ENCODE measurements at regions not wholly inside any gene's neighbourhood (a gene's known extent, or its start where the extent isn't known, plus 50 kb on each side); places are given as distances from the start of the nearest gene placed in this dataset.

GRCh38 chr9:108674766-108675530 lies 180.8 kb downstream of the ACTL7B start:
- WGBS, 2 donors = 86 to 90% methylated on average over 6 of the region's 6 CpGs
- H3K4me3 ChIP-seq = no peak overlapping the region
- peaks cover 0 to 3% (median 0%) of the 10 kb centered on the region in 7 donors for H3K27me3 ChIP-seq
- H3K9me3 ChIP-seq = no peaks in the 10 kb centered on the region
- no peak overlapping the region for H3K27ac ChIP-seq
- DNase-seq (no peak), ATAC-seq (no peak)
- H3K36me3 ChIP-seq = no peaks in the 10 kb centered on the region
- H3K4me1 ChIP-seq = no peaks in the 10 kb centered on the region
- TF ChIP-seq CTCF (IDR thresholded peaks at IDR 0.05) = no peak
- intact Hi-C loops (cut with DNase I) = no loop called here

GRCh38 chr9:108673386-108673785 lies 182.4 kb downstream of the ACTL7B start:
- ATAC-seq (no peak), DNase-seq (no peak)
- Histone ChIP-seq H3K9me3 (no peaks in the 10 kb centered on the region), H3K4me1 (no peaks in the 10 kb centered on the region), H3K36me3 (no peaks in the 10 kb centered on the region), H3K4me3 (no peak overlapping the region), H3K27ac (no peak overlapping the region), H3K27me3 (no peaks in the 10 kb centered on the region)
- intact Hi-C loops (cut with DNase I) = no loop called here
- TF ChIP-seq CTCF (IDR thresholded peaks at IDR 0.05) = no peak
- WGBS, 2 donors = 78% methylated on average over 7 of the region's 7 CpGs

GRCh38 chr9:108672475-108673190 lies 183.2 kb downstream of the ACTL7B start:
- Histone ChIP-seq H3K27me3 (no peaks in the 10 kb centered on the region), H3K9me3 (no peaks in the 10 kb centered on the region), H3K36me3 (no peaks in the 10 kb centered on the region), H3K4me3 (no peak overlapping the region), H3K4me1 (no peaks in the 10 kb centered on the region), H3K27ac (no peak overlapping the region)
- WGBS, 2 donors = 88 to 90% methylated on average over 7 of the region's 7 CpGs
- ATAC-seq (no peak), DNase-seq (no peak)
- intact Hi-C loops (cut with DNase I) = no loop called here
- no peak for TF ChIP-seq CTCF (IDR thresholded peaks at IDR 0.05)

- no peaks in the 10 kb centered on the region for H3K9me3 ChIP-seq
- H3K27me3 ChIP-seq = no peaks in the 10 kb centered on the region
- H3K36me3 ChIP-seq = no peaks in the 10 kb centered on the region
- H3K4me1 ChIP-seq = no peaks in the 10 kb centered on the region
- no peak overlapping the region for H3K4me3 ChIP-seq
- no peak for ATAC-seq
- no peak for TF ChIP-seq CTCF (IDR thresholded peaks at IDR 0.05)
- no peak overlapping the region for H3K27ac ChIP-seq
- no peak for DNase-seq
- intact Hi-C loops (cut with DNase I) = no loop called here
- 91 to 95% methylated on average over 4 of the region's 4 CpGs for whole genome bisulfite sequencing, 2 donors
These were observed 184.0 kb downstream of the ACTL7B start for GRCh38 chr9:108671794-108672193.

All from heart right ventricle (tissue), 16 donors.